Activated CD4-positive, alpha-beta T cell treated with anti-CD3 and anti-CD28 coated beads for 4 hours (primary cell): ENCODE measurements at regions not wholly inside any gene's neighbourhood (a gene's known extent, or its start where the extent isn't known, plus 50 kb on each side); places are given as distances from the start of the nearest gene placed in this dataset.

Experiments
- DNase-seq, 2 donors: peaks; one replicate each; pipeline ENCODE4 v3.0.0-alpha.2; 2020

DNA sequence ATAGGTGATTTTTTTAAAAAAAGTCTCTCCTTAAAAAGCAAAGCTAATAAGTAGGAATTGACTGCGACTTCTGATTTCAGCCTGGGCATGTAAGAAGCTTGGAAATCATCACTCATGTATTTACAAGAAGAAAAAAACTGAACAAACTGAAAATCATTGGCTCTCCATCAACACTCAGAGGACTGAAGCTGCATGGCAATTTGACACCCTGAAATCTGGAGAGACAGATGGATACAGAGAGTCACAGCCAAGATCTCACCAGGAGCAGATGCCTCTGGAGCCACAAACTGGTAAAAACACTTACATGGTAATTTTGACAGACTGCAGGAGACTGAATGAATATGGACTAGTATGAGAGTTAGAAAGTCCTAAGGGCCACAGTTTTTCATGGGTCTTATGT lies 191.2 kb upstream of the TCF21 start:
- DNase-seq = no peak

GRCh38 chr6:133698272-133698671 lies 190.6 kb upstream of the TCF21 start:
- no peak for DNase-seq

DNA sequence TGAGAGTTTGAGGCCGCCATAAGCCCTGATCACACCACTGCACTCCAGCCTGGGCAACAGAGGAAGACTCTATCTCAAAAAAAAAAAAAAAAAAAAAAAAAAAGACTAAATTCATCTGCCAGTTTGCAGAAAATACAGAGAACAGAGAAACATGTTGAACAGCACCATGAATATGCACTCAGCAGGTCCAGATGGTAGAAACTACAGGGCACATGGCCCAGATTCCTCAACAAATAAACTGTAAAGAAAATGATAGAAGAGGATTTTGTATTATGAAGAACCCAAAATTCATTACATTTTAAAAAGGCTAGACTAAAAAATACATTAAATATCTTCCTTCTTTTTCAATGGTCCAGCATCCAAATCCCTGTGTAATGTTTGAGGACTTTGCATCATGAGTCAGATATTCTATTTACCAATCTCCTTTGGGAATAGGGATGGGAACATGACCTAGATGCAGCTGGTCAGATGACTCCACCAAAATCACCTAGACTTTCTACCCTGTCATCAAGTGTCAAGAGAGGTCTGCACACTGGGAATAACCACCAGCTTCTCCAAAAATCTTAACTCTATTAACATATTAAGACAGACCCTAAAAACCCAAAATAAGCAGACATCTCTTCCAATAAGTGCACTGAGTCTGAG lies 189.1 kb upstream of the TCF21 start:
- no peak for DNase-seq

DNA sequence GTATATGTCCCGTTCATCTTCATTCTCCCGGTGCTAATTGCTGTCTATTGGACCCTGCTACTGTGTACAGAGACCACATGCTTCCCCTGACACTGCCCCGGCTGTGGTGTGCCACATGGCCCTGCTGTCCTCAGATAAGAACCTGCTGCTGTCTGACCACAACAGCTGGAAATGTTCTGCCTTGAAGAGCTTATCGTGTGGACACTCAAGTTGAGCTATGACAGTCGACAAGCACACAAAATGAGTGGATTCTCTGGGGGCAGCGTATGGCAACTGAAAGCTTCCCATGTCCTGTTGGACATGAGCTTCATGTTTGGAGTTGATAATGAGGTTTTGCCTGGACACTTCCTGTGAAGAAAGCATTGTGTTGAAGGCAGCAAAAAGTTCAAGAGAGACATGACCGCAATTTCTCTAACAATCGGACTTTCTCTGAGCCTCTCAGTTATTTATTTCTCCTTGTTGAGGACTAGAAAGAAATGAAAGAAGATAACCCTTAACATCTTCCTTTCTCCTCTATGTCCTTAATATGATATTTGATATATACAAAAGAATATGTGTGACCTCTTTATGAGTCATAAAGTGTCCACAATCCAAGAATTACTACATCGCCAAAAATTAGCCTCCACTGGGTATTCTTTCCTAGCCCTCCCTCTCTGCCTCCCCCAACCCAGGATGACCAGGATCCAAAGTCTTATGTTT lies 187.1 kb upstream of the TCF21 start:
- no peak for DNase-seq

- DNase-seq = no peak
Observed at GRCh38 chr6:133704371-133704770, 184.5 kb upstream of the TCF21 start.

GRCh38 chr6:133705066-133705465 lies 183.8 kb upstream of the TCF21 start:
- DNase-seq = no peak

- DNase-seq = no peak
Observed at GRCh38 chr6:133705731-133706130, 183.2 kb upstream of the TCF21 start.

GRCh38 chr6:133707456-133707855 lies 181.5 kb upstream of the TCF21 start:
- no peak for DNase-seq

DNA sequence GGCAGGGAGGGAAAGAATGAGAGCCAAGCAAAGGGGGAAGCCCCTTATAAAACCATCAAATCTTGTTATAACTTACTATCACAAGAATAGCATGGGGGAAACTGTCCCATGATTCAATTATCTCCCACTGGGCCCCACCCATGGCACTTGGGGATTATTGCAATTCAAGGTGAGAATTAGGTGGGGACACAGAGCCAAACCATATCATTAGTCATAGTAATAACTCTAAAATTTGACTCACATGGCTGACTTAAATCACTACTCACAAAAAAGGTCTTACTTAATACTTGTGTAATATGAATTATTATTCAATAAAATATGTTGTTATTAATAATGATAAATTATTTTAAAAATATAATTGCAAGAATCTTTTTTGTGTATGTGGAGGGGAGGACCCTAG lies 178.1 kb upstream of the TCF21 start:
- DNase-seq = no peak

DNA sequence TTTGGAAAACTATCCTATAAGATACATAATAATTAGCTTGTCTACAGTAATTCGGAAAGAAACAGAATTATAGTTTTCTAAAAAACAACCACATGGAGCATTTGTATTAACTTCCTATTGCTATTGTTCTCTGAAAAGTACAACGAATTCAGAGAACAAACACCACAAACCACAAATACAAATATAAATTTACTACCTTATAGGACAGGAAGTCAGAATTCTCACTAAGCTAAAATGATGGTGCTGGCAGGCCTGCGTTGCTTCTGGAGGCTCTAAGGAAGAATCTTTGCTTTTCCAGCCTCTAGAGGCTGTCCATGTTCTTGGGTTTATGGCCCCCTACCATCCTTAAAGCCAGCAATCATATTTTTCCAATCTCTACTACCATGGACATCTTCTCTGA lies 173.6 kb upstream of the TCF21 start:
- DNase-seq = no peak

DNA sequence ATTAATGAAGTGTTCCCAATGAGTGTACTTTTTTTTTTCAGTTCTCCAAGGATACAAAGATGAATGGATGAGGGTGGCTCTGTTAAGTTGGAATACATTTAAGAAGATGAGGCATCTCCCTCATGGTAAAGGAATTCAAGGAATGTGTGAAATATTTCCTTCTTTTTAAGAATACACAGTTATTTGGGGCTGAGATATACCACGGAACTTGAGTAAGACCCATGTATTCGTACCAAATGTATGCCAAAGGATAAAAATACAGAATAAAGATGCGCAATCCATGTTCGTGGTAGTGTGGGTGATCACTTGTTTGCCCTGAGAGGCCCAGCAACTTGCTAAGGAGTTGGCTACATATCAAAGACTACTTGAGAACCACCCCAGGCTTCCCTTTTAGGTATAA lies 164.2 kb upstream of the TCF21 start:
- no peak for DNase-seq

GRCh38 chr6:133726188-133726587 lies 162.7 kb upstream of the TCF21 start:
- DNase-seq = no peak

DNA sequence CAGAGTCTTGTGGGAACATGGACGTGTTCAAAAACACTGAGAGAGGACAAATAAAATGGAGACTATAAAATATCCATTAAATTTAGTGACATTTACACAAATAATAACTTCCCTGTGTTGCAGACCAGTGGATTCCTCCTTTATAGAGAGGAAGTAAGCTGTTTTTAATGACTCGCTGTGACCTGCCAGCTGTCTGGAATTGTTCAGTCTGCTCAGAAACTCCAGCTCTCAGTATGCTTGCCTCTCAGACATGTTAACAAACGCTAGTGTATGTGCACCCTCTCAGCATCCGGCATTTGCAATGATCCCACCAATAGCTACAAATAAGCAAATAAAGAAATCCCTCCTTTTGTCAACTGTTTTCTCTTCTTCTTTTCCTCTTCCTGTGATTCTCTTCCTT lies 158.0 kb upstream of the TCF21 start:
- DNase-seq = no peak

GRCh38 chr6:133740218-133740617 lies 148.7 kb upstream of the TCF21 start:
- DNase-seq = no peak

GRCh38 chr6:133740816-133741215 lies 148.1 kb upstream of the TCF21 start:
- DNase-seq = no peak

DNA sequence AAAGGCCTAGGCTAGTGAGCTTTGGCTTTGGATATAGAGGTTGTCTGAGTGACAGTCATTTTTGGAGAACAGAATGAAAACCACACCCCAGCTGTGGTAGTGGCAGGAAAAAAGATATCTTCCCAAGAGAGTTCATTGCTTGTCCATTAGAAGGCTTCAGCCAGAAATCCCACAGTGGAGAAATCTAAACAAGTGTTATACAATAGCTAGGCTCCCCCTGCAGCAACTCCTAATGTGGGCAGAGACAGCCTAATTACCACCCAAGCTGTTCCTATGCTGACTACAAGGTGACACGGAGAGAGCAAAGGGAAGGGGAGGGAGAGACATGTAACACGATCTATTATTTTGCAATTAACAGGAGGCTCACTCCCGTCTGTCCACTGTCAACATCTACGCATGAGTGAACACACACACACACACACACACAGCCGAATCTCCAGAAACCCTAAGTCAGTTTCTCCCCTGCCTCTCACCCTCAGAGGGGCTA lies 147.5 kb upstream of the TCF21 start:
- no peak for DNase-seq

- DNase-seq = no peak
Observed at GRCh38 chr6:133743621-133744020, 145.3 kb upstream of the TCF21 start.

- no peak for DNase-seq
Observed at GRCh38 chr6:133746417-133746770, 142.5 kb upstream of the TCF21 start.

DNA sequence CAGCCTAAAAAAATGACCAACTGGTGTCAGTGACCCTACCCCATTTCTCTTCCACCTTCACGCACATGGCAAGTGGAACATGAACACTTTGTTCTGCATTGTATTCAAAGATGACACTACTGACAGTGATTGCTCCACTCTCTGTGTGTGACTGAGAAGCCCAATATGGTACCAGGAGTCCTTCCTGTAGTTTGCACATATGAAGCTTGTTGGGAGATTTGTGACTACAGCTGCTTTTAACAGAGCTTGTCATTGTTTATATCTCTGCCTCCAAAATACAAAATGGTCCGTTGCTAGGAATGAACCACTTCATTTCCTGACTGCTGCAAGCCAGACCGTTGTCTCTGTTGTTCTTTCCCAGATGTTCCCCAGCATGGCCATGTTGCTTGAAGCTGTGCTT lies 140.3 kb upstream of the TCF21 start:
- DNase-seq = no peak

DNA sequence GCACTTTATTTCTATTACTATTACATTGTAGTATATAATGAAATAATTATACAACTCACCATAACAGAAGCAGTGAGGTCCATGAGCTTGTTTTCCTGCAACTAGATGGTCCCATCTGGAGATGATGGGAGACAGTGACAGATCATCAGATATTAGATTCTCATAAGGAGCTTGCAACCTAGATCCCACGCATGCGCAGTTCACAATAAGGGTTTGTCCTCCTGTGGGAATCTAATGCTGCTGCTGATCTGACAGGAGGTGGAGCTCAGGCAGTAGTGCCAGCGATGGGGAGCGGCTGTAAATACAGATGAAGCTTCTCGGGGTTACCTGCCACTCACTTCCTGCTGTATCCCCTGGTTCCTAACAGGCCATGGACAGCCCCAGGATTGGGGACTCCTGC lies 139.5 kb upstream of the TCF21 start:
- DNase-seq = no peak

GRCh38 chr6:133752129-133752528 lies 136.8 kb upstream of the TCF21 start:
- DNase-seq = no peak

DNA sequence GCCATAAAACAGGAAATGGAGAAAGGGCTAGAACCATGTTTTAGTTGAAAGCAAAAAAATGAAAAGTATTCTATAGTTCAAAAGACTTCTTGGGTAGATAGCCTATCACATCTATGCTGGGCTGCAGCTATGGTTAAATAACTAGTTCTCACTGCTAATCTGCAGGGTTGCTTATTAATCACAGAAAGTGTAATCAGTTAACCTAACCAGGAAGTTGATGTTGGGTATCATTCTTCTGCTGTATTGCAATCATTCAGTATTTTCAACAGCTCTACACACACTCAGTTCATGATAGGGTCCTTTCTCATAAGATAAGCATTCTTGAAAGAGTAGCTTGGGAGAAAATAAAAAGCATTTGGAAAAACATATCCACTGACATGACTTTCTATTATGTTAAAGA lies 135.2 kb upstream of the TCF21 start:
- no peak for DNase-seq

DNA sequence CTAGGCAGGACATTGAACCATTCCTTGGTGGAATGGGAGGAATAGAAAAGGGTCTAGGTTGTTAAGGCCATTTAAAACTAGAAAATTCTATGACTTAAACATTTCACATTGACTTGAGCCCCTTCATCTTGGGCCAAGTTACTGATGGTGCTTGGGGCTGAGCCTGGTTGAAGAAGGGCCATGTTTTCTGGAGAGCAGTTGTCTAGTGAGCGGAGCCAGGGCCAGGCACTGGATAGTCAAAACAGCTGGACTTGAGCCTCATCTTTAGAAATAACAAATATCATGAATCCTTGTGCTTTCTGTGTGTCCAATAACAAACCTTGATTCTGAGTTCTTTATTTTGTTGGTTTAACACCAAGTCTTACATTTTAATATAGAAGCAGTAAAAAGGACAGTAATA lies 134.6 kb upstream of the TCF21 start:
- DNase-seq = no peak

GRCh38 chr6:133756078-133756695 lies 132.7 kb upstream of the TCF21 start:
- DNase-seq = no peak

DNA sequence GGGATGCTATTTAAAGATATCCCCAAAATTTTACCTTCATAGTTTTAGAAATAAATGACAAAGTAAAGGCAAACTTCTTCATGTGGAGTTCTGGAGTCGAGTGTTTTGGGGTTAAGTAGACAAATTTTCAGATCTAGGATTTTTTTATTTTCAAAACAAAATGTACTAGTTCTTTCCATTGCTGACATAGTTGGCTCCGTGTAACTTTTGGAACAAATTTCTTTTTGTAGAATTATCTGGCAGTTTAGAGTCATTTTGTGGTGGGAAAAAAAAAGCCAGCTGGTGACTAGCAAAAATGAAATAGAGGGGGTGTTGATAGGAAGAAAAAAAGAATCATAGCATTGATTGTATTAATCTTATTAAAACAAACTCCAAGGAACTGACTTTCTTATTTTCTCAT lies 131.6 kb upstream of the TCF21 start:
- DNase-seq = no peak
